OCI-LY1 (cell line): ENCODE measurements at regions not wholly inside any gene's neighbourhood (a gene's known extent, or its start where the extent isn't known, plus 50 kb on each side); places are given as distances from the start of the nearest gene placed in this dataset.

ENCODE experiments used
- H2AFZ ChIP-seq: fragments of 200-600 bp; sonication (generic), shearing (Covaris generic); 2 replicates; pipeline ENCODE4 v1.6.0; 2014; ENCODE audit warnings: antibody characterized with exemption, mild to moderate bottlenecking, low read length
- H3F3A ChIP-seq: fragments of 200-600 bp; sonication (generic), shearing (Covaris generic); 2 replicates; pipeline ENCODE4 v1.6.0; 2014; ENCODE audit warnings: mild to moderate bottlenecking, antibody characterized with exemption, low read length, moderate library complexity; ENCODE audit not compliant: insufficient read depth
- H3K27ac ChIP-seq: fragments of 200-600 bp; sonication (generic); 2 replicates; pipeline ENCODE4 v1.5.1; 2014; ENCODE audit warnings: low read length, mixed run types, mild to moderate bottlenecking, low read depth; ENCODE audit not compliant: poor library complexity, severe bottlenecking
- H3K27me3 ChIP-seq: fragments of 200-600 bp; sonication (generic); 2 replicates; pipeline ENCODE4 v1.6.0; 2014; ENCODE audit warnings: antibody characterized with exemption, mild to moderate bottlenecking, low read length, moderate library complexity; ENCODE audit not compliant: insufficient read depth
- H3K36me3 ChIP-seq: fragments of 200-600 bp; sonication (generic); 2 replicates; pipeline ENCODE4 v1.6.1; 2014; ENCODE audit warnings: mild to moderate bottlenecking, antibody characterized with exemption, low read length, moderate library complexity, mixed read lengths; ENCODE audit not compliant: insufficient read depth
- H3K4me1 ChIP-seq: fragments of 200-600 bp; sonication (generic); 2 replicates; pipeline ENCODE4 v1.5.1; 2014; ENCODE audit warnings: mild to moderate bottlenecking, low read length, moderate library complexity; ENCODE audit not compliant: insufficient read depth, severe bottlenecking
- H3K4me2 ChIP-seq: fragments of 200-600 bp; sonication (generic), shearing (Covaris generic); 2 replicates; pipeline ENCODE4 v1.6.1; 2014; ENCODE audit warnings: low read length
- H3K4me3 ChIP-seq: fragments of 200-600 bp; sonication (generic); 2 replicates; pipeline ENCODE4 v1.5.1; 2014; ENCODE audit warnings: low read length, low read depth, mild to moderate bottlenecking, mixed read lengths; ENCODE audit not compliant: poor library complexity, severe bottlenecking
- H3K79me2 ChIP-seq: fragments of 200-600 bp; shearing (Covaris generic); 2 replicates; pipeline ENCODE4 v1.6.1; 2016; ENCODE audit warnings: mixed run types, low read length, mixed read lengths; ENCODE audit not compliant: insufficient read depth
- H3K9ac ChIP-seq: fragments of 200-600 bp; sonication (generic), shearing (Covaris generic); 2 replicates; pipeline ENCODE4 v1.6.1; 2014; ENCODE audit warnings: mild to moderate bottlenecking, low read length, mixed read lengths
- H3K9me2 ChIP-seq: fragments of 200-600 bp; sonication (generic), shearing (Covaris generic); 2 replicates; pipeline ENCODE4 v1.6.1; 2014; ENCODE audit warnings: low read depth, mild to moderate bottlenecking, low read length, mixed read lengths
- H3K9me3 ChIP-seq: fragments of 200-600 bp; shearing (Covaris generic); 2 replicates; pipeline ENCODE4 v1.6.1; 2014; ENCODE audit warnings: low read length, mixed read lengths
- H4K20me1 ChIP-seq: fragments of 200-600 bp; sonication (generic), shearing (Covaris generic); 2 replicates; pipeline ENCODE4 v1.6.0; 2016; ENCODE audit warnings: mild to moderate bottlenecking, low read length; ENCODE audit not compliant: insufficient read depth
- EZH2 ChIP-seq: fragments of 200-600 bp; sonication (generic), shearing (Covaris generic); IDR thresholded peaks from 2 replicates; pipeline ENCODE4 v1.8.0; 2017; ENCODE audit warnings: borderline replicate concordance, mixed run types, mild to moderate bottlenecking, antibody characterized with exemption, low read length, moderate library complexity, mixed read lengths
- TF ChIP-seq, protein P1 (sequence below): fragments of 200-600 bp; sonication (generic), shearing (Covaris generic); IDR thresholded peaks from 2 replicates; pipeline ENCODE4 v1.5.1; 2017; ENCODE audit warnings: mild to moderate bottlenecking, antibody characterized with exemption, low read length, moderate library complexity, mixed read lengths

DNA sequence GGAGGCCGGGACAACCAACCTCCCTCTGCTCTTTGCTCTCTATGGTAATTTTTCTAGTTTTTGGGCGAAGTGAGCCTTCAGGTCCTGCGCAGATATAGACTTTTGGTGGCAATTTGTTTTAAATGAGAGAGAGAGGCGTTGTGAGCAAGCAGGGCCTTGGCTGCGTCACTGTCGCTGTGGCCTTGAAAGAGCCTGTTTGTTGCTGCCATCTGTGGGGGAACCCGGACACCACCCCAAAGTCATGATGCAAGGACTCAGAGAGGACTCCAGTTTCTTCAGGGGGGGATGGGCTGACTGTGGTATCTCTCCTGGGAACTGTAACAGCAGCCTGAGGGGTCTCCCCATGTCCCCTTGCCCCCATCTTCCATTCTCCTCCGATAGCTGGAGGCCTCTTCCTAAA lies 462.7 kb upstream of the SULF2 start:
- Histone ChIP-seq H3K27ac (no peak overlapping the region), H3K79me2 (no peaks in the 10 kb centered on the region), H2AFZ (no peak overlapping the region), H3K9ac (no peak overlapping the region), H3K9me3 (no peaks in the 10 kb centered on the region), H4K20me1 (no peaks in the 10 kb centered on the region), H3K4me1 (no peaks in the 10 kb centered on the region), H3K4me3 (no peak overlapping the region), H3K36me3 (no peaks in the 10 kb centered on the region), H3K9me2 (no peaks in the 10 kb centered on the region), H3K27me3 (no peaks in the 10 kb centered on the region), H3K4me2 (no peak overlapping the region), H3F3A (no peaks in the 10 kb centered on the region)
- TF ChIP-seq, protein P1, sequence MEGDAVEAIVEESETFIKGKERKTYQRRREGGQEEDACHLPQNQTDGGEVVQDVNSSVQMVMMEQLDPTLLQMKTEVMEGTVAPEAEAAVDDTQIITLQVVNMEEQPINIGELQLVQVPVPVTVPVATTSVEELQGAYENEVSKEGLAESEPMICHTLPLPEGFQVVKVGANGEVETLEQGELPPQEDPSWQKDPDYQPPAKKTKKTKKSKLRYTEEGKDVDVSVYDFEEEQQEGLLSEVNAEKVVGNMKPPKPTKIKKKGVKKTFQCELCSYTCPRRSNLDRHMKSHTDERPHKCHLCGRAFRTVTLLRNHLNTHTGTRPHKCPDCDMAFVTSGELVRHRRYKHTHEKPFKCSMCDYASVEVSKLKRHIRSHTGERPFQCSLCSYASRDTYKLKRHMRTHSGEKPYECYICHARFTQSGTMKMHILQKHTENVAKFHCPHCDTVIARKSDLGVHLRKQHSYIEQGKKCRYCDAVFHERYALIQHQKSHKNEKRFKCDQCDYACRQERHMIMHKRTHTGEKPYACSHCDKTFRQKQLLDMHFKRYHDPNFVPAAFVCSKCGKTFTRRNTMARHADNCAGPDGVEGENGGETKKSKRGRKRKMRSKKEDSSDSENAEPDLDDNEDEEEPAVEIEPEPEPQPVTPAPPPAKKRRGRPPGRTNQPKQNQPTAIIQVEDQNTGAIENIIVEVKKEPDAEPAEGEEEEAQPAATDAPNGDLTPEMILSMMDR: no peak
- TF ChIP-seq EZH2: no peak

DNA sequence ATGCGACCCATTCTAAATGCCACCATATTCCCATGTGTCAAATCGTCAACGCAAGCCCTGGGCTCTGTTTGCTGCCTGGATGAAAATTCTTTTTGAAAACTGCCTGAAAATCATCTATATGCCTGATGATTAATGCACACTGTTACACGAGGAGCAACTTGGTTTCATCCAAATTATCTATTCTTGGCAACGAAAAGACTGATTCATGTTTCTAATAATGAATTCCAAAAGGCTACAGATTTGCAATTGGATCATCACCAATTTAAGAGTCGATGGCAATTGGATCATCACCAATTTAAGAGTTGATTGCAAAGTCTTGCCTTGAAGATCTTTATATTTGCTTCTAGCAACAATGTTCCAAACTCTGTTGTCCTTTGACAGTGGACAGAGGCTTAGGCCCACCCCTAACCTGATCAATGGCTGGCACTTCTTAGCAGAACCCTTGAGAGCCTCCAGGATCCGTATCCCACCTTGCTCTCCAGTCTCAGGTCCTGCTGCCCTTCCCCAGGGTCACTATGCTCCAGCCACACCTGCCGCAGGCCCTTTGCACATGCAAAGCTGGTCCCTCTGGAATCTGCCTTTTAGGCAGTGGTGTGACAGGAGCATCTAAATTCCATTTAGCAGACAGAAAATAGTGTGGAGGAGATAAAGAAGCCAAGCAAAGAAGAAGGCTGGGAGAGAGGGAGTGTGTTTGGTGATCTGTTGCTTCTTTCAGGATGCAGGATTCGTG lies 460.9 kb upstream of the SULF2 start:
- no peak for TF ChIP-seq EZH2
- TF ChIP-seq, protein P1: no peak
- H3K9me2 ChIP-seq: no peaks in the 10 kb centered on the region

DNA sequence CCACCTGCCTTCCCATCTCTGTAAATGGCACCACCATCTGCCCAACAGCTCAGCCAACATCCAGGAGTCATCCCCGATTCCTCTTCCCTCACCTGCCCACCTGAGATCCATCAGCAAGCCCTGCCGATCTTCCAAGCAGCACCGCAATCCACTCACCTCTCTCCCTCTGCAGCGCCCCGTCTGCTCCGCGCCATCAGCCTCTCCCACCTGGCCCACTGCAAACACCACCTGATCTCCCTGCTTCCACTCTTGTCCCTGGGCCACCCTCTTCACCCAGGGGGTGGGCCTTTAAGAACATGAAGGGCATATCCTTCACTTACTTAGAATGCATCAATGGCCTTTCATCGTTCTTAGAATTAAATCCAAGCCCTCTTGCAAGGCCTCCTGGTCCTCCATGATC lies 457.3 kb upstream of the SULF2 start:
- Histone ChIP-seq H3K9me3 (no peaks in the 10 kb centered on the region), H3K36me3 (no peaks in the 10 kb centered on the region), H3K9ac (no peak overlapping the region), H3K79me2 (no peaks in the 10 kb centered on the region), H3K27me3 (no peaks in the 10 kb centered on the region), H2AFZ (no peak overlapping the region), H4K20me1 (no peaks in the 10 kb centered on the region), H3F3A (no peaks in the 10 kb centered on the region), H3K27ac (no peak overlapping the region), H3K9me2 (no peaks in the 10 kb centered on the region), H3K4me3 (no peak overlapping the region), H3K4me1 (no peaks in the 10 kb centered on the region), H3K4me2 (no peak overlapping the region)
- TF ChIP-seq EZH2: no peak
- TF ChIP-seq, protein P1: no peak

More for the DNA sequence above, 460.9 kb upstream of the SULF2 start:
- H3K36me3 ChIP-seq: no peaks in the 10 kb centered on the region
- no peaks in the 10 kb centered on the region for H3F3A ChIP-seq
- H3K27me3 ChIP-seq: no peaks in the 10 kb centered on the region
- H3K9me3 ChIP-seq: no peaks in the 10 kb centered on the region
- H3K79me2 ChIP-seq: no peaks in the 10 kb centered on the region
- H3K4me1 ChIP-seq: no peaks in the 10 kb centered on the region
- H2AFZ ChIP-seq: no peak overlapping the region
- H3K4me3 ChIP-seq: no peak overlapping the region
- no peak overlapping the region for H3K9ac ChIP-seq
- no peaks in the 10 kb centered on the region for H4K20me1 ChIP-seq
- no peak overlapping the region for H3K27ac ChIP-seq
- no peak overlapping the region for H3K4me2 ChIP-seq
